HG03135 (cell line): ENCODE measurements at regions not wholly inside any gene's neighbourhood (a gene's known extent, or its start where the extent isn't known, plus 50 kb on each side); places are given as distances from the start of the nearest gene placed in this dataset.

Experiments
- ATAC-seq: cut with Tn5 transposase; IDR thresholded peaks from one replicate; pipeline ENCODE4 v1.9.1; 2021; ENCODE audit warnings: mild to moderate bottlenecking, moderate library complexity; ENCODE audit not compliant: unreplicated experiment

DNA sequence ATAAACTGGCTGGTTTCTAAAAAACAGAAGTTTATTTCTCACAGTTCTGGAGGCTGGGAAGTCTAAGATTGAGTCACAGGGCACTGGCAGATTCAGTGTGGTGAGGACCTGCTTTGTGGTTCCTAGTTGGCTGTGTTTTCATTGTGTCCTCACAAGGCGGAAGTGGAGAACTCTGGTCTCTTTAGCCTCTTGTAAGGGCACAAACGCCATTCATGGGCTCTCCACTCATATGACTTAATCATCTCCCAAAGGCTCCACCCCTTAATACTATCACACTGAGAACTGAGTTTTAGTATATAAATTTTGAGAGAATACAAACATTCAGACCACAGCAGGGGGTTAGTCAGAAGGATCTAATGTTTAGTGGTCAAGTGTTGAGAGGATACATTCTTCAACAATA lies 208.2 kb downstream of the SEC61B start:
- no peak for ATAC-seq

DNA sequence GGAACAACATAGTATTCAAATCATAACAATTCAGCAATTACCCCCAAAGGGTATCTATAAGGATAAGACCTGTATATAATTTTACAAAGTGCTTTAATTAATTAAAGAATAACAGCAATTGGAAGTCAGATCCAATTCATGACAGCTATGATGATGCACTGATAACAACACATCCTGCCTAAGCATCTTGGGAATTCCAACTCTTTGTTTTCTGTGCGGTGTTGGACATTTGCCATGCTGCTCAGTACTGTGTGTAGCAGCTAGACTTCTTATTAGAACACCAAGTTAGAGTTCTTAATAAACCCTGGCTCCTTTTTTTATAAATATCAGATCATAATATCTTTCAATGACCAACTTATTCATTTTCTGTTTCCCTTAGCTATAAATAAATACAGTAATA lies 209.0 kb downstream of the SEC61B start:
- no peak for ATAC-seq

DNA sequence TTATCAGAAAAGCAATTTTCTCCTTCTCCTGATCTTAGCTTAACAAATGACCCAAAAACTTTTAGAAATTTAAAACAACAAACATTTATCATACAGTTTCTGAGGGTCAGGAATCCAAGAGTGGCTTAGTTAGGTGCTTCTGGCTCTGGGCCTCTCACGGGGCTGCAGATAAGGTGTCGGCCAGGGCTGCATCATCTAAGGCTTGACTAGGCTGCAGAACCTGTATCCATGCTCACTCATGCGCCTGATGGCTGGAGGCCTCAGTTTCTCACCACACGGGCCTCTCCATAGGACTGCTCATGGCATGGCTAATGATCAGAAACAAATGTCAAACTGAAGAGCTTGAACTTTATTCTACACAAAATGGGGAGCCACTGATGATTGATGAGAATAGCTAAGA lies 210.0 kb downstream of the SEC61B start:
- no peak for ATAC-seq

DNA sequence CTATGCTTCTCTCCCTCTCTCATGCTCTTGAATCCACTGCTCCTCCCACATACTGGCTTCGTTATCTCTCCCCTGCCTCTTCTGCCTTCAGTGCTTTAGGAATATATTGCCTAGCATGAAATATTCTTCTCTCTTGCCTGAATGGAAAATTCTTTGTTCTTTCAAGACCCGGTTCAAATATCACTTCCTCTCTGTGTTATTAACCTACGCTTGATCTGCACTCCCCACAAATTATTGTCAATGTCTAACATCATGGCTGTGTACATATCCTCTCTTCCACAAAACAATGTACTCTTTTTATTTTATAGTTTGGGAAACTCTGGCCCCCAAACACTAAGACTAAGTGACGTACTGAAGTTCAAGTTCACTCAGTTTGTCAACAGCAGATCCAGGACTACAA lies 211.0 kb downstream of the SEC61B start:
- ATAC-seq = no peak

DNA sequence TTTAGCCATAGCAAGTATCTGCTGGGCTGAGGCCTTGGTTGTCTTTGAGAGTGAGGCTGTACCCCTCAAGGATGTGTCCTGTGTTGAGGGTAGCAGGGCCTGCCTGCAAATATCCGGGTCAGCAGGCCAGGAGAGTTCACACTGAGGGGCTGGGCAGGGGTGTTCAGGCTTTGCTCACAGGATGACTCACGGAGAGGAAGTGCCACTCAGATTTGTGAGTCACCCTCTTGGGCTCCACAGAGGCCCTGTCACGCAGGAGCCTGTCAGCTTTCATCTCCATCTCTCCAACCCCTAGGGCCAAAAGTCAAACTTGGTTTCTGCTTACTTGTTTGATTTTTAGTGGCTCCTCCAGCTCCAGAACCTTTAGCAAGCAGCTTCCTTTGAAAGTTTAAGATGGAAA lies 211.5 kb downstream of the SEC61B start:
- ATAC-seq = peak; percentile 98

DNA sequence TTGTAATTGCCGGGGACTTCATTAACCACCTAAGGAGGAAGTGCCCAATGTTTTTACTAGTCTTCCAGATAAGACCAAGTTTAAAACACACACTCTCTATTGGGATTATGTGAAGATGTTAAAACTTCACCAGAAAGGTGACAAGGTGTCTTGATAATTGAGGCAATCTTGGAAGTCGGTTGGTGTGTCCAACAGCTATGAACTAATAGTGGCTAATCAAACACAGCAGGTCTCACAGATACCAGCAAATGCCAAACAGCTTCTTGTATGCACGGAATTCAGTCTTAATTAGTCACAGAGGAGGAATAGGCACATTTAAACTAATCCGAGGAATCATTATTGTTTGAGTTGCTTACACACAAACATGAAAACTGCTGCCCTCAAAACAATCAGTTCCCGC lies 214.5 kb downstream of the SEC61B start:
- ATAC-seq = no peak

DNA sequence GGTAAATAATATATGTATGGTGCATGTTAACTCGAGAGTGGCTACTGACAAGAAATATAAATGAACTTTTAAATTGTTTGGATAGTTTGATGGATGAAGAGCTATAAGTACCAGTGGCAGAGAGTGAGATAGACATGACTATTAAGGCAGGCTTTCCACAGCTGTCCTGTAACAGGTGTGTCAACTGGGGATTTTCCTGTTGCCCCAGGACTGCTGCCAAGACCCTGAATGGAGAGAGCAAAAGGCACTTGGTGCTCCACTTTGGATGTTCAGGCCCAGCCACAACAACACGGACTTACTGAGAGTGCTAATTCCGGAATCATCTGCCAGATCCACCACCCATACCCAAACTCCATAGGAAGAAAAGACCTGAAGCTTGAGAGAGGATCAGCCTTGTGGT lies 215.1 kb downstream of the SEC61B start:
- ATAC-seq = no peak

DNA sequence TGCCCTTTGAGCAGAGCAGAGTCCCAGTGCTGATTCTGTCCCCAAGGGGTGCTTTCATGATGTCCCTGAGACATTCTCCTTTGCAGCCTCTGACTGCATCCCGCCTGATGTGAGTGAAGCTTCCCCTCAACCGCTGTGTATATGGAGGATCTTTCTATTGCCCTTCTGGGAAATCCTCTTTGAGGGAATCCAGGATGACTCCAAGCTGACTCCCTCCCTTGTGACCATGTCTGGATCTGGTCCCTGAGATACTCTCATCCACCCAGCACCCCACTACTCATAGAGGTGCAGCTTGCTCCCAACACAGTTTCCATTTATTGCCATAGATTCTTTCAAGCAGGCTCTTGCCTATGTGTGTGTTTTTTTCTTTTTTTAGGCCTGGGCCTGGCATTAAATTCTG lies 216.5 kb downstream of the SEC61B start:
- no peak for ATAC-seq

DNA sequence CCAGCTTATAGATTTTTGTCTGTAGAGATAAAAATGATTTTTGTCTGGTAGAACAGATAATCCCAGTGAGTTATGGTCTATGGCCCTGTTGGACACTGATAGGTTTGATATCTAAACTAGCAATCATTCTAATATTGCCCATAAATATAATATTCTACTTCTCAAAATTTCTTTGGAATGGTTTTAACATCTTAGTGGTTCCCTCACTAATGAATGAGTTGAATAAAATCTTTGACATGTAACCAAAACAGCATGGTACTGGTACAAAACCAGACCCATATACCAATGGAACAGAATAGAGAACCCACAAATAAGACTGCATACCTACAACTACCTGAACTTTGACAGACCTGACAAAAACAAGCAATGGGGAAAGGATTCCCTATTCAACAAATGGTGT lies 219.7 kb downstream of the SEC61B start:
- no peak for ATAC-seq

DNA sequence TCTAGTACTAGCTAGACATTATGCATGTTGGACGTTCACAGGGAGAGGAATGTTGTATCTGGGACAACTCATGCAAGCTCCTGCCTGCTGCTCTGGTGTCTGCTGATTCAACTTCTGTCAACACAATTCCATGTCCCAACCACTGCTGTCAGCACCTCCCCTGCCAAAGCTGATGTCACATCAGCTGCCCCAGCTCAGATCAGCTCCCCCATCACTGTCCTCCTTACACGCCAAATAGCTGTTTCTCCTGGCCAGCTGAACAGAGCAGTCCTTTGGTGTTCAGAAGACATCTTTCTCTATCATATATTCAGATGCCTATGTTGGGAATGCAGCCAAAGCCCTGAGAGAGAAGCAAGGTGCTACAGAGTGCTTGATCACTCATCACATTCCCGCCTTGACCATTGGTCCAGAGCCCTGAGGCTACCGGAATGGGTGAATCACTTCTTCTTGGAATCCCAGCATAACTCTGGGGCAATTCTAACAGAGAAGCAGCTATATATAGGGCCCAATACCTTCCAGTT lies 223.3 kb downstream of the SEC61B start:
- ATAC-seq = no peak

DNA sequence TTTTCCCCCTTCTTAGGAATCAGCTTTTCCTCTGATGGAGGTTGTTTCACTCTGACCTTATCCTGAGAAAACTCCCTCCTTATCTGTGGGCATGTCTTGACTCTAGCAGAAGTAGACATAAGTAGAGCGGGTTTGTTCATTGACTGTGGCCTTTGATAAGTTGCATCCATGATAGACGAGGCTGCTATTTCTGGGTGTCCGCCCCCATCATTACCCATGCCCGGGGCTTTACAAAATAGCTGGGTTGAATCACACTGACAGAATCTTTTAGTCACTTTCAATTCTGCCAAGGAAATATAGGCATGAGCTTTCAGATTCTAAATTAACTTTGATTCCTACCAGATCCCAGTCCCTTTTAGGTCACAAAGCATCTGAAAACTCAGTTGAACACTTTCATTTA lies 223.8 kb downstream of the SEC61B start:
- ATAC-seq = no peak

DNA sequence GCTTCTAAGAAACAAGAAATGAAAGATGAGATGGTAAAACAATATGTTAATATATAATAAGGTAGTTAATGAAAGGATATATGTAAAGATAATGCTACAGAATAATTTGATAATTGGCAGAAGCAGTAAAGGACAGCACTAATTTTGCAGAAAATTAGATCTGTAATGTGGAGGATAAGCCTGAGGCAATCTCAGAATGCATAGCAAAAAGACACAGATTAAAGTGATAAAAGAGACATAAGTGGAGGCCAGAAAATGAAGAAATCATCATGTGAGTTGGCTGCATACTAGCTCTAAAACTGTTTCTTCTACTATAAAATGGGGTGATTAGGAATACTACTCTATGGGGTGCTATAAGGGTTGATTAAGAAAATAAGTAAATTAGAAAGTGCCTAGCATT lies 225.9 kb downstream of the SEC61B start:
- no peak for ATAC-seq

DNA sequence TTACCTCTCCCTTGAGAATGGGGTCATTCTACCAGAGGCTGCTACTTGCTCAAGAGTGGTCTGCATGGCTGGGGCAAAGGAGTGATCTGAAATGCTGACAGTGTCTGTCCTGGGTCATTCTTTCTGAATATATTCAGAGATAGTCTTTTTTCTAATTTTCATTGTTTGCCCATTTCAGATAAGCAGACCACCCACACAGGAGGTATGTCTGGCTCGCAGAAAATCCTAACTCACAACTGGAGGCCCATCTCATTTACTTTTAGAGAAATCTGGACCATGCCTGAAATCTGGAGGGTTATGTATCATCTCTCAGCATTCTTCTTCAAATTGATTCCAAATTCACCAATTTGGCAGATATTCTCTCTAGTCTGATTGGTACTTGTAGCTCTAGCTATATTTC lies 227.6 kb downstream of the SEC61B start:
- ATAC-seq = no peak

DNA sequence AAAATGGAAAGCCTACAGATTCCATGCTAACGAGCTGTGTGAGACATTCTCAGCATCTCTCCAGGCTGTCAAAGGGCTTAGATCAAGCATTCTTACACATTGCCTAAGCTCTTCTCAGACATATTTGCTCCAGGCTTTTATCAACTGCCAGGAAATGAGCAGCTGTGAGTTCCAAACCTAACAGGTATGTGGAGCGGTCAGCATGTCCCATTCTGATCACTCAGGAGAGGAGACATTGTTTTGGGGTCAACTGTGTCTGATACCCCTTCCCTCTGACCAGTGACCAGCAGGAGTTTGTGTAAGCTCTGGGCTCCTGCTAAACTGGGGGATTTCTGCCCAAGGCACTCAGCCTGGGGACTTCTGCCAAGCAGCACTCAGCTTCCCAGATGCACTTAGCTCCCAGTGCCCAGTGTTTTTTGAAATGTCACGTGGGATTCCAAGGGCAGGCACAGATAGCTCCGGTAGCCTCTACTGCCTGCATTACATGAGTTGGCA lies 229.1 kb downstream of the SEC61B start:
- ATAC-seq = no peak

DNA sequence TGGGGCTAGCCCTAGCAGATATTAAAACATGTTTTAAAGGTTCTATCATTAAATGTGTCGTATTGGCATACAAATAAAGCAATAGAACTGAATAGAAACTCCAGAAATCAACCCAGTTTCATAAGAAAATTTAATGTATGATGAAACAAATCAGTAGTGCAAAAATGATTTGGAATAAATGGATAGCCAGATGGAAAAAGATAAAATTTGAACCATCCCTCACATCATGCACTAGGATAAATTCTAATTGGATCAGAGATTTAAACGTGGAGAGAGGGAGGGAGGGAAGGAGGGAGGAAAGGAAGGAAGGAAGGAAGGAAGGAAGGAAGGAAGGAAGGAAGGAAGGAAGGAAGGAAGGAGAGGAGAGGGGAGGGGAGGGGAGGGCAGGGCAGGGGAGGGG lies 235.3 kb downstream of the SEC61B start:
- ATAC-seq = no peak

DNA sequence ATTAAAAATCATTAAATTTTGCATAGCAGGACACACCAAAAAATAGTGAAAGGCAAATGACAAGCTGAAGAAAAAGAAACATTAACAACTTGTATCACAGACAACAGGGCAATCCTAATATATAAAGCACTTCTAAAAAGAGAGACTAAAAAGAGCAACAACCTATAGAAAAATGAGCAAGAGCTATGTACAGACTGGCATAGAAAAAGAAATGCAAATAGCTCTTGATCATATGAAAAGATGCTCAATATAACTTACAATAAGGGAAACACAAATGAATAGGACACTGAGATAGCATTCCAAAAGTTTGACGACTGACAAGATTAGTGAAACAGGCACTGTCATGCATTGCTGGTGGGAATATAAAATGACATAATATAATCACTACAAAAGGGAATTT lies 235.9 kb downstream of the SEC61B start:
- ATAC-seq = no peak

DNA sequence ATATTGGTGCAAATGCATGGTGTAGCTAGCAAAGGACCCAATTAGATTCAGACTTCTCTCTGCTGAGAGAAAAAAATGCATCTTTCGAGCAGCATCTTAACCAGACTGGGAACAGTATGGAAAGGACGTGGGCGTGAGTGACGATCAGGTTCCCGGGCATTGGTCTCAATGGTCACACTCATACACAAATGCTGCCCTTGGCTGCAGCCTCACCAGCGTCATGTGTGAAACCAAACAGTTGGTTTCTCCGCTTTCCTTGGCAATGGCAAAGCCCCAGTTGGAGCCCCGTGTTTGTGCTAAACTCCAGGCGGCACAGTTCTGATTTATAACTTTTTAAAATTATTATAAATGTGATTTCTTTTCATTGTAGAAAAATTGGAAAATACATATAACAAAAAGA lies 237.8 kb downstream of the SEC61B start:
- ATAC-seq = no peak

DNA sequence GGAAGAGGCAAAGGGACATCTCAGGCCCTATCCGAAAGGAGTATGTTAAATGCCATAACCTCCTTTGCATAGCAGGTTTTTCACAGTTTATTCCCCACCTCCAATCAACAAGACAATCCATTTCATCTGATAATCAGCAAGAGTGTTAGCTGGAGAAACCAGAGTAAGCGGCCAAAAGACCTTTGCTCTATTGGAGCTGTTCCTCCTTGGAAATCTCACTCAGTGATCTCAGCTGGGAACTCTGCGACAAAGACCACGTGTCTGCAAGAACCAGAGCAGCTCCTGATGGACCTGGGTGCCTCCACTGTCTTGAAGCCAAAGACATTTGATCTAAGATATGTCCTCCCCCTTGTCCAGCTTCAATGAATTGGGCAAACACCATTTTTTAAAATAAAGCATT lies 241.0 kb downstream of the SEC61B start:
- ATAC-seq = no peak

DNA sequence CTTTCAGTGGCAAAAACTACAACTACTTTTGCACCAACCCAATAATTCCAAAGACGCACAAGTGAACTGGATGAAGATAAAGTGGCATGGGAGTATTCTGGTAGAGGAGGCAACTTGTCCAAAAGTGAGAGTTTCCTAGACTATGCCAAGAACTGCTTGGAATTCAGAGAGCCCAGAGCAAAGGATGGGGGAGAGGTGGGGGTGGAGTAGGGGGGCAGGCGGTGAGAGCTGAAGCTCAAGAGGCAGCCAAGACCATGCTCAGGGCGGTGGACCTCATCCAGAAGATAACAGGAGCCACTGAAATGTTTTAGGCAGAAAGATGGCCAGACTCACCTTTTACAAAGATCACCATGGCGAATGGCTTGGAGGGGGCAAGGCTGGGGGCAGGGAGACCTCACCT lies 242.5 kb downstream of the SEC61B start:
- ATAC-seq = no peak

DNA sequence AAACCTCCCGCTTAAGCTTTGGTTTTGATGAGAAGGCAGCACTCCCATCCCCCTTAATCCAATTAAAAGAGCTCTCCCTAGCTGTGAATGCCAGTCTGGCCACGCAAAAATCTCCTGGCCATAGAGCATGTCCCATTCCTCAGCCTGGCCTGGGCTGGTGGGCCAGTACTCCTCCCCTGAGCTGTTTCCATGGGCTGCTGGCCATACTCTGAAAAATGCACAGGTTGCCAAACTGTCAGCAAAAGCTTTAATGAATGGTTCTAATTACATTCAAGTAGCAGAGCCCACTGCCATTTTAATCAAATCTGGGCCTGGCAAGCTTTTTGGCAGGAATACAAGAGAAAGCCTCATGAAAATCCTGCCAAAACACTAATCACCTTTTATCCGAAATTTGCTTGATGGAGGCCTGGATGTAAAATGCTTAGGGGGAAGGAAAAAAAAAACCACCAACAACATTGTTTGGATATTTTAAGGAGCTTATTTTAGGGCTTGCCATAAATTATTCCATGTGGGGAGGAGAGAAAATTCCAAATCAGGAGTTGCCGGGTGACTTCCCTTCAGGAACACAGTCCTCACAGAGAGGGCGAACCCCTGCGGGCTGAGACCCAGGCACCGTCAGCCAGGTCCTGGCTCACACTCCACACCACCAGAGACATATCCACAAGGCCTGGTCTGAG lies 243.3 kb downstream of the SEC61B start:
- no peak for ATAC-seq

DNA sequence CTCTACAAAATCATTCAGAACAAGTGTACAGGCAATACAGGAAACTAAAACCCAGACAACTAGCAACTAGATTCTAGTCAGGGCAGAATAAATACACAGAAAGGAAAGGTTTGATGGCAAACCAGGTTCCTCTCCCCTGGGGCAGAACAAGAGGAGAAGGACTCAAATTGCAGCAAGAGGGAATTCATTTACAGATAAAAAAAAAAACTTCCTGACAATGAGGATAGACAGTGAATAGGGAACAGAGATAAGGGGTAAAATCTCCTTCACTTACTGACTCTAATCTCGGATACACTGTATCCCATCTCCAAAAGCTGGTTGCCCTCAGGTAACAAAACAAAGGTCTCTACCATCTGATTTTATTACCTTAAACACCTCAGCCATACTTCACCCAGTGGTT lies 244.0 kb downstream of the SEC61B start:
- ATAC-seq = no peak

DNA sequence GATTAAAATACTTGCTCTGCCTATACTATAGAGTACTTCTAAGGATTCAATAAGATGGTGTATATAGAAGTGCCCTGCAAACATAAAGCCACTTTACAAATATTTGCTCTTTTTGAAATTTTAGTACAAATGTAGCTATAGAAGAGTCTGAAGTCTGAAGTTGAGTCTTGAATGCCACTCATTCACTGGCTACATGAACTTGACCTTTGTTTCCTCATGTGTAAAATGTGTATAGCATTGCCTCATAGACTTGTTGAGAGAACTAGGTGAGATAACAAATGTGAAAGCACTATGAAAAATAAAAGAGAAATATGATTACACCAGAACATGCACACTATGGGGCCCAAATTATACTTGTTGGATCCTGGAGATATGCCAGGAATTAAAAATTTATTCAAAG lies 244.7 kb downstream of the SEC61B start:
- ATAC-seq = no peak

DNA sequence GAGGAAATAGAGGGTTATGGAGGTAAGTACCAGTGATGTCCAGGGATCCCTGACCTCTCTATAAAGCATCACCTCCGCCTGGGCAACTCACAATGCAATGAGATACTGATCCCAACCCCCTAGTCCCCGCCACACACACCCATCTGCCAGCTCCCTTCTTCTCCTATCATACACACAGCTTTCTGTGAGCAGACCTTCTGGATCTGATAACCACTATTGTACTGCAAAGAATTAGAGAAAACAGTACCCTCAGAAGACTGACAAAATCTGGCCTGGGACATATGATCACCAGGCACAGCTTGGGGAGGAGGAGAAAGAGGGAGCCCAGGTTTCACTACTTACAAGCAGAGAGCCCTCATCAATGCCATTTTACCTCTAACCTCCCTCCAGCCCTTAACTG lies 249.0 kb downstream of the SEC61B start:
- no peak for ATAC-seq
